NCI-H345 treated with DMSO at 0.1 percent for 48 hours (cell line): ENCODE measurements at regions not wholly inside any gene's neighbourhood (a gene's known extent, or its start where the extent isn't known, plus 50 kb on each side); places are given as distances from the start of the nearest gene placed in this dataset.

Experiments
- DNase-seq: peaks from one replicate; lab custom pipeline; 2025; ENCODE audit not compliant: unreplicated experiment; lab: John Stamatoyannopoulos, UW

DNA sequence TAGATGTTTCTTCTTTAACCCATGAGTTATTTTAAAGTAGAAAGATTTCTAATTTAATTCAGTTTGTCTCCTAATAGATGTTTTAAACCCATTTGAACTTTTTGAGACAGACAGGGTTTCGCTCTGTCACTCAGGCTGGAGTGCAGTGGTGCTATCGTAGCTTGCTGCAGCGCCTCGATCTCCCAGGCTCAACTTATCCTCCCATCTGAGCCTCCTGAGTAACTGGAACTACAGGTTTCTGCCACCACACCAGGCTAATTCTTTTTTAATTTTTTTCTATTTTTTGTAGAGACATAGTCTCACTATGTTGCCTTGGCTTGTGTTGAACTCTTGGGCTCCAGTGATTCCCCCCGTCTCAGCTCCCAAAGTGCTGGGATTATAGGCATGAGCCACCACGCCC lies 53.0 kb upstream of the RAB18 start:
- DNase-seq: no peak

DNA sequence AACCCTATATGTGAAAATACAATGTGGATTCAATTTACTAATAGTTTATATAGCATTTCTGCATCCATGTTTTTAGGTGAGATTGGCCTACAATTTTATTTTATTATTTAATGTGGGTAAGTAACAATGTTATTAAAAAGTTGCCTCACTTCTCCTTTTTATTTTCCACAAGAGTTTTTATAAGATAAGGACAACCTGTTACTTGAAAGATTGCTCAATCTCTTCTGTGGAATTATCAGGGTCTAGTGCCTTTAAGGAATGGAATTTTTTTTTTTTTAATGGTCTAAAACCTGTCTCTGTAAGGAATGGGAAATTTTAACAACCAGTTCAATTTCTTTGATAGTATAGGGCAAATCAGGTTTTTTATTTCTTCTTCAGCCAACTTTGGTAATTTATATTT lies 53.9 kb upstream of the RAB18 start:
- no peak for DNase-seq

DNA sequence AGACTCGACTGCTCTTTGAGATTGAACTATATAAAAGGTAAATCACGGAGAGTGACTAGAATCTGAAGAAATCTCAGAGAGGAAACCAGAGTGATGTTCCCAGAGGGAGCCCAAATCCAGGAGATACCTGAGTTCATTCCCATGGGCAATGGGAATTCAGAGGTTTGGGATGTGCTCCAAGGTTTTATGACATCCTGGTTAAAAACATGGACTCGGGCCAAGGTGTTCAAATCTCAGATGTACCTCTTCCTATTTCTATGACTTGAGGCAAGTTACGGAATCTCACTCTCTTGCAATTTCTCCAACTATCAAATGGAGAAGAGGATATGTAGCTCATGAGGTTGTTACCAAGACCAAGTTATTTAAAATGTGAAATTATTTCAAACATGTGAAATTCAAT lies 54.5 kb upstream of the RAB18 start:
- no peak for DNase-seq

DNA sequence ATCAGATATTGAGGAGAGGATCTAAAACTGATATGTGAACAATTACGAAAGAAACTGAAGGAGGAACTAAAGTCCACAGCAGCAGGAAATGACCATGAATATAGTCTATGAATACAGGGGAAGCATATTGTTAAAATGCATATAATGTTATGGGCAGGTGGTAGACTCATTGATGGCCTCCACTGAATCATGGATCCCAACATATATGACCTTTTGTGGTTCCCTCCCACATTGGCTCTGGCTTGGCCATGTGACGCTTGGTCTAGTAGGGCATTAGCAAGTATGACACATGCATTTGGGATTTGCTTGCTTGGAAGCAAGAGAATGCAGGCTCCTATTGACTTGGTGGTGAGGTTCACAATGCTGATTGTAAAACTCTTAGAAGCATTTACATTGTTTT lies 55.2 kb upstream of the RAB18 start:
- DNase-seq: no peak

DNA sequence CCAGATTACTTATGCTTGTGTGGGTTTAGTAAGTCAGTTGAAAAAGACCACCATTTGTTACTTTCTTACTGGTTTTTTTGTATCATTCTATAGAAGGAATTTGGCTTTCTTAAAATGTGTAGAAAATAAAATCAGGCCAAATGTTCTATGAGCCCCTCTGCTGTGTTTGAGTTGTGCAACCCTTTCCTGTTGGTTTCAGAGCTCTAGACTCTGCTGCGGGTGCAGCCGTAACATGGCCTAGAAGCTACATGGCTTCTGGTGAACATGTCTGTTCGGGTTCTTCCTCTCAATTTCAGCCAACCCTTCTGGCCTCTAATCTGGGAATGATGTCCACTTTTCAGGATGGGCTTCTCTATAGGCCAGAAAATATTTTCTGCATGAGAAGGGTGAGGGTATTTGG lies 56.6 kb upstream of the RAB18 start:
- DNase-seq: no peak

DNA sequence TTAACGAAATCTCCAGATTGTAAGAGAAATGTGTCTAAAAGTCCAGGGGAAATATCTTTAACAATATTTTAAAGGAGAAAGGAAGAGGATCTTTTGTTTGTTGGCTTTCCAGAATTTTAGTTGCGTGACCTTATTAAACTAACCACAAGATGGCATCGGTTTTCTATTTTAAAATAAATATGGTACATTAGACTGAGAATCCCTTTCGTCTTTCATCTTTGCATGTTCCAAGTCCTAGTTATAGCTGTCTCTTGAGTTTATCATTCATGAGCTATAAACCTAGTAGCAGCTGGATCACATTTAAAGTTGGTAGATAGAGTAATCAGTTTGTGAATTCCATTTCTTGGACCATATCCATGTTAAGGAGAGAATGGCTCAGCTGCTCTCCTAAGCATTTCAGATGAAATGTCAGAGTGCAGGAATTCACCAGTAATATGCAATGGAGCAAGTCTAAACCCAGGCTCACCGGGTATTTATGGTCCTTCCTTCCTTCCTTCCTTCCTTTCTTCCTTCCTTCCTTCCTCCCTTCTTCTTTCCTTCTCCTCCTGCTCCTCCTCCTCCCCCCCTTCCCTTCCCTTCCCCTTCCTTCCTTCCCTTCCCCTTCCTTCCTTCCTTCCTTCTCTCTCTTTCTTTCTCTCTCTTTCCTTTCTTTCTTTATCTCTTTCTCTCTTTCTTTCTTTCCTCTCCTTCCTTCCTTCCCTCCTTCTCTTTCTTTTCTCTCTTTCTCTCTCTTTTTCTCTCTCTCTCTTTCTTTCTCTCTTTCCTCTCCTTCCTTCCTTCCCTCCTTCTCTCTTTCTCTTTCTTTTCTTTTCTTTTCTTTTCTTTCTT lies 57.8 kb upstream of the RAB18 start:
- peak; percentile 8 for DNase-seq

DNA sequence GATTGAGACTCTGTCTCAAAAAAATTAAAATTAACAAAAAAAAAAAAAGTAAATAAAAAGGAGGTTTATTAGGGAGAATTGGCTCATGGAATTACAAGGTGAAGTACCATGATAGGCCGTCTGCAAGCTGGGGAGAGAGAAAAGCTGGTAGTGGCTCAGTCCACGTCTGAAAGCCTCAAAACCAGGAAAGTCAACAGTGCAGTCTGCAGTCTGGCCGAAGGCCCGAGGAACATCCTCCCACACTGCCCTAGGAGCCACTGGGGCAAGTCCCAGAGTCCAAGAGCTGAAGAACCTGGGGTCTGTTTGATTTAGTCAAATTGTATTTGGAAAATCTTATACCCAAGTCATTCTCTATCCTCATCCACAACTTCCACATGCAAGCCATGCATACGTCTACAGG lies 59.0 kb upstream of the RAB18 start:
- no peak for DNase-seq

DNA sequence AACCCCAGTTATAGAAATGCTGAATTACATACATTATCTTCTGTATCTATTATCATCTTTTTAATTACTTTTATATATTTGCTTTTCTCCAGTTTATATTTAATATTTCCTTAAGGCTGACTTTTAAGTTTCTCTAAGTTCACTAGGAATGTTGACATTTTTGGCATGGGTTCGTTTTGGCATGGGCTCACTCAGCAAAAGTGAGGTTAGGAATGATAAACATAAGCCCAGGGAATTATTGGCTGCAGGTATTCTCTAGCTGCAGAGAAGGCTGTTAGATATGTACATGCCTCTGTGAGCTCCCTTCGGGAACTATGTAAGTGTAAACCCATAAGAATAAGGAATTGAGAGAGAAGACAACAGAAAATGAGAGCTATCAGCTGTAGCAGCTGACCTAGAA lies 63.6 kb upstream of the RAB18 start:
- no peak for DNase-seq

DNA sequence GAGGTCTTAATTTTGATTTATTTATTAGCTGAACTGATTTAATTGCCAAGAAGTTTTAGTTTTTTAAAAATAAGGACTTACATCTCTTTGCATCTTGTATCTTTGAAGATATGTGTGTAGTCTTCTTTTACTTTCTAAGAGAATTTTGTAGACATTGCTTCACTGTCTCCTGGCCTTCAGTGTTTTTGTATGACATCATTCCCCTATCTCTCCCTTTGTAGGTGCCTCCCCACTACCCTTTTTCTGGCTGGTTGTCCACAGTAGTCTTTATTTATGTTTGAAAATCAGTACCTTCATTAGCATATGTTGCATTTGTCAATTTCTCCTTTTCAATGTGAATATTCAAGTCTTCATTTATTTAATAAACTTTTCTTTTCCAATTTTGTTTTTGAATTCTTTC lies 64.1 kb upstream of the RAB18 start:
- DNase-seq: no peak

DNA sequence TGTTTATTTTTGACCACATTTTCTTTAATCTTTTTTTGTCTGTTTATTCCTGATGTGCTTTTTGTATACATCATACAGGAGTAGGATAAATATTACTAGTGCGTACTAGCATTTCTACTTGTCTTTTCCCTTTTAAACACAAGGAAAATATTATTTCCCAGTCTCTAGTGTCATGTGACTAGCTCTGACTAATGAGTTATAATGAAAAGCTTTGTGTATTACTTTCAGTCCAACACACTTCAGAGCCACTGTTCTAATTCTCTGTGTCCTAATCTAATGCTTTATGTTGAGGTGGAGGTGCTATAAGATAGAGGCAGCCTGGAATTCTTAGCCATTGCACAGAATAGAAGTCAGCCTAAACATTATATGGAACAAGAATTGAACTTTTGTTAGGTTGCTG lies 65.0 kb upstream of the RAB18 start:
- no peak for DNase-seq

DNA sequence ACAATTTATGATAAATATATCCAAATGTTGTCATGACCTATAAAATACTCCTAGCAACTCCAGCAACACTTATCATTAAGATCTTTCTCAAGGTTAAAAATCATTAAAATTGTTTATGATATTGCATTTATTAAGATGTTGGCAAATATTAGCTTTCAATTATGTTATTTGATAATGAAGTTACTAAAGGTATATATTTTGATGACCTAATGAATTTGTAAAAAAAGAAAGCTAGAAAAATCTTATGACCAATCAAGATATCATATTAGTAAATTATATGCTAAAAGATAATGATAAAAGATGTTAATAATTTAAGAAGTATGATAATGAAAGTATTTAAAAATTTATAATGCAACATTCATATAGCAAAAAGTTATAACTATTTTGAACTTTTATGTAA lies 66.3 kb upstream of the RAB18 start:
- no peak for DNase-seq

DNA sequence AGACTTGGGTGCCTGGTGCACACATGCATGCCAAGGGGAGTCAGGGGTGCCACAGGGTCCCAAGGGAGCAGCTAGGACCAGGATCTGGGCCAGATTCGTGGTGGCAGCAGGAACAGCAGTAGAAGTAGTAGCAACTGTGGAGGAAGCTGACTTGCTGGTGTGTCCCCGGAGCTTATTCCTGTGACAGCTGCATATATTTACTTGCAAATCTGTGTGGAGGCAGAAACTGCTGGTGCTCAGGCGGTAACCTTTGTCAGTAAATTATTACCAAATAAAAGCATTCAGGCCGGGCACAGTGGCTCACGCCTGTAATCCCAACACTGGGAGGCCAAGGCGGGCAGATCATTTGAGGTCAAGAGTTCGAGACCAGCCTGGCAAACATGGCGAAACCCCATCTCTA lies 67.4 kb upstream of the RAB18 start:
- DNase-seq: no peak

DNA sequence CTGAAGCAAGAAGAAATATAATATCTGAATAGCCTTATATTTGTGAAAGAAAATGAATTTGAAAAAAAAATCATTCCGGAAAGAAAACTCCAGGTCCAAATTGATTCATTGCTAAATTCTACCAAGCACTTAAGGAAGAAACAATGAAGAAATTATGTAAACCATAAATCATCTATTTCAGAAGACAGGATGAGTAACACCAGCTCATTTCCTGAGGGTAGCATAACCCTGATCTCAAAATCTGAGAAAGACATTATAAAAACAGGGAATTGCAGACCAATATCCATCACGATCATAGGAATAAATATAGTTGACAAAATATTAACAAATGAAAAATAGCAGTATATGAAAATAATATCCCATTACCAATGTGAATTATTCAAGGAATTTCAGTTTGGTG lies 70.1 kb upstream of the RAB18 start:
- no peak for DNase-seq

DNA sequence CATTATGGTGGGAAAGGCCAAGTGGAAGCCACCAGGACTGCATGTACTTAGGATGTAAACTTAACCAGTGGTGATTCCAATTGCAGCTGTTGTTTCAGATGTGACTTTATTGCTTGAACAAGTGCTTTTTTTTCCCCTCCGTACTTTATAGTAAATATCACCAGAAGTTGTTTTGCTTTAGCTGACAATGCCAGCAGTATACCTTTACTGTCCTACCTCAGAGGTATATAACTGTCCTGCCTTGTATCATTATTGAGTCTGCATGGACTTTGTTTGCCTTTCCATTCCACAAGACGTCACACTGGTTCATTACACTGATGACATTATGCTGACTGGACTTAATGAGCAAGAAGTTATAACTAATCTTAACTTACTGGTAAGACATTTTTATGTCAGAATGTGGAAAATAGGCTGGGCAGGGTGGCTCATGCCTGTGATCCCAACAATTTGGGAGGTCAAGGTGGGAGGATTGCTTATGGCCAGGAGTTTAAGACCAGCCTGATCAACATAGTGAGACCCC lies 77.1 kb upstream of the RAB18 start:
- DNase-seq: no peak

DNA sequence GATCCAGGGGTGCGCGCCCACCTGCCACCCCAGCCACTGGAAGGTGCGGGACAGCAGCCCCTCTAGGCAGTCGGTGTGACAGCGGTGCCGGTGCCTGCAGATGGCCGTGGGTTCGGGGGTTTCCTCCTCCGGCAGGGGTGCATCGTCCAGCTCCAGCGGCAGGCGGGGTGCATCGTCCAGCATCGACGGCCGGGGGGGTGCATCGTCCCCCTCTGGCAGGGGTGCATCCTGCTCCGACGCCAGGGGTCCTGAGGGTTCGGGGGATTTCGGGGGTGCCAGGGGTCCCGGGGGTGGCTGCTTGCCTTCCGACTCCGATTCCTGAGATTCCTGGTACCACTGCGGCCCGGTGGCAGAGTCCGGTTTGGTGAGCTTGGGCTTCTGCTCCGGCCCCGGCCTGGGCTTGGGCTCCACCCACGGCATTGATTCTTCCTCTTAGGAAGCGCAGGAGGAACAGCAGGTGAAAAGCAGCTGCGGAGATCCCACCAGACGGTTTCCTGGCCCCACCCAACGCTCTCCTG lies 90.2 kb upstream of the RAB18 start:
- no peak for DNase-seq

DNA sequence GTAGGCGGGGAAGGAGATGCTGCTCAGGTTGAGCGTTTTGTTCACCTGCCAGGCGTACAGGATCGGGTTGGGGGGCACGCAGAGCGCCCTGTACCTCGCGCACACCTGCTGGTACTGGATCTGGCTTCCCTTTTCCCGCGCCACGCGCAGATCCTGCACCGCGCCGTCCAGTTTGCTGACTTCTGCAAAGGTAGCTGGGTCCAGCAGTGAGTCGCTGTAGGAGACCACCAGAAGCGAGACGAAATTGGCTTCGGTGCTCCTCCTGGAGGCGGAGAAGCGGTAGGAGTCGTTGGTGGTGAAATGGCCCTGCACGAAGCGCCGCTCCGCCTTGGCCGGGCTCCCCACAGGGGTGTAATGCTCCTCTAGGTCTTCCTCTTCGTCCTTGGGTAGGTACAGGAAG lies 90.7 kb upstream of the RAB18 start:
- no peak for DNase-seq

DNA sequence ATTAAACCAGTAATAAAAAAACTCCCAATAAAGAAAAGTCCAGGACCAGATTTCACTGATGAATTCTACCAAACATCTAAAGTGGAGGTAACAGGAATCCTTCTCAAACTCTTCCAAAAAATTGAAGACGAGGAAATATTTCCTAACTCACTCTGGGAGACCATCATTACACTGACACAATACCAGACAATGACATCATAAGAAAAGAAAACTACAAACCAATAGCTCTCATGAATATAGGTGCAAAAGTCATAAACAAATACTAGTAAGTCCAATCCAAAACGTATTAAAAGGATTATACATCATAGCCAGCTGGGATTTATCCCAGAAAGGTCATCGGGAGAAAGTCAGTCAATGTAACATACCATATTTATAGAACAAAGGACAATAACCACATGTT lies 94.0 kb upstream of the RAB18 start:
- DNase-seq: no peak

DNA sequence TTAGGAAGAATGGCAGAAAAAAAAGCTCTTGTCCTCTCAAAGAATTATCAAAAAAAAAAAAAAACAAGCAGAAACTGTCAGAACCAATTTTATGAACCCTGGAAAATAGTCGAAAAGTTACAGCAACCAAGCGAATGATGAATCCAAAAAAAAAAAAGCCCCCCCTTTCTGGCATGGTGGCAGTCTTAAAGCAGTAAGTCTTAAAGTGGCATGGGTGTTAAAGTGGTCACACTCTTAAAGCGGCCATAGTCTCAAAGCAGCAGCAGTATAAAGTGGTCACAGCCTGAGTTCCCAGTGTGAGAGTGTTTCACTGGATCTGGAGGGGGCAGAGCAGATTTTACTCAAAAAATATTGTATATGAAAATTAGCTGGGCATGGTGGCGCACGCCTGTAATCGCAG lies 96.8 kb upstream of the RAB18 start:
- DNase-seq: no peak

DNA sequence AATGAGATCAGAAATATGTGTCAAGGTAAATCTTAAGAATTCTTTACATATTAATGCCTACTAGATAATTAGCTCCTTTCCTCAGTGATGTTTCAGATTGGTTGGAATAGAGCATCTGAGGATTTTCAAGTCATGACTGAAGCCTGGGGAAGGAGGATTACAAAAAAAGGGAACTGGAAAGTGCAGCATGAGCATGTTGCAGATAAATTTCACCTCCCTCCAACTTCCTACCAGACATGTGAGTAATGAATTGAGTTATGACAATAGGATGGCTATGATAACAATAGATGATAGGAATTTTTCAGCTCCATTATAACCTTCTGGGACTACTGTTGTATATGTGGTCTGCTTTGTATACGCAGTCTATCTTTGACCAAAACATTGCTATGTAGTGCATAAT lies 104.2 kb upstream of the RAB18 start:
- no peak for DNase-seq

DNA sequence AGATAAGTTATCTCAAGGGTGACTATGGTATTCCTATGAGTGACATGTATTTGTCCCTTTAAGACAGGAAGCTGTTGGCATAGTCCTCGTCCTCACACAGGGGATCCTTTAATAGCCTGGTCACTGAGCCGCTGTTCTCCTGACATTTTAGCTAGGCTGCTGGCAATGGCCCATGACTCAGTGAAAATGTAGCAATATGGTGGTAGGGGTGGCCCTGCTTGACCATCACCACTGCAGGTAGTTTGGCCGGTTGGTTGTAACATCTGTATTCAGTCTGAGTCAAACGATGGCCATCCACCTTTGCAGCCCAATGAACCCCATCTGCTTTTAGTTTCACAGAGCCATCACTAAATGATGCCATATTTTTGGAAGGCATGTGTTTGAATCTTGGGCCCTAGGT lies 110.1 kb upstream of the RAB18 start:
- DNase-seq: no peak

DNA sequence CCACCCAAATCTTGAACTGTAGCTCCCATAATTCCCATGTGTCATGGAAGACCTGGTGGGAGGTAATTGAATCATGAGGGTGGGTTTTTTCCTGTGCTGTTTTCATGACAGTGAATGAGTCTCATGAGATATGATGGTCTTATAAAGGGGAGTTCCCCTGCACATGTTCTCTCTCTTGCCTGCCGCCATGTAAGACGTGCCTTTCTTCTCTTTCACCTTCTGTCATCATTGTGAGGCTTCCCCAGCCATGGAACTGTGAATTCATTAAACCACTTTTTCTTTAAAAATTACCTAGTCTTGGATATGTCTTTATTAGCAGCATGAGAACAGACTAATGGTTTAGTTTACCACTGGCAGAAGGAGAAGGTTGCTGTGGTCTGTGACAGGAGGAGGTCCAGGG lies 111.5 kb upstream of the RAB18 start:
- DNase-seq: no peak

DNA sequence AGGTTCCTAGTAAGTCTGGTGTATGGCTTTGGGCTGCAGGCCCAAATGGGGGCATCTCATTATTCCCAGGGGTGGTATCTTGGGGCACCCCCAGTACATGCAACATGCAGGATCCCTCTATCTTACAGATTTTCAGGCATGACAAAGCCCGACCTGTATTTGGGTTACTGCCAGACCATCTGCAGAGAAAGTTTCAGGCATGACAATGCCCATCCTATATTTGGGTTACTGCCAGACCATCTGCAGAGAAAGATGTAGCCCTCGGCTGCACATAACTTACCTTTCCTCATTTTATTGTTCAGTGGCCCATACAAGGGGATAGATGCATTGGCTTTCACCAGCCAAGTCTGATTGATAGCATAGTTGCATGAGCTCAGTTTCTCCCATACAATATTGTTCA lies 112.2 kb upstream of the RAB18 start:
- no peak for DNase-seq

DNA sequence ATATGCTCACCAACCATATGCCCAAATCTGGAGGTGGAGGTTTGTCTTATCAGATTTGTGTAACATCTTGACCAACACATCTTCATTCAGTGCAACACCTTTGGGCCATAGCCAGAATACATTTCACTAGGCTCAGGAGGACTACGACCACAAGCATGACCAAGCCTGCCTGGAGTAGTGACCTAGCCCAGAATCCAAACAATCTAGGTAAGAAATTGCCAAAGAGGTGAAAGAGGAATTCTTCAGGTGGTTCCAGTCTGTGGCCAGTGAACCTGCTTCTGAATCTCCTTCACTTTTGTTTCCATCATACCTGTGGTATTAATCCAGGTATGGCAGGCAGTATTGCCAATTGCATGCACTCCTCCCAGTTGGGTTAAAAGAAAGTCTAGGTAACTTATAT lies 112.8 kb upstream of the RAB18 start:
- no peak for DNase-seq
